ENCODE measurements at regions not wholly inside any gene's neighbourhood (a gene's known extent, or its start where the extent isn't known, plus 50 kb on each side); places are given as distances from the start of the nearest gene placed in this dataset.

GRCh38 chr4:85291226-85291625 lies 183.7 kb upstream of the ARHGAP24 start:
- no peak overlapping the region for H2AFZ ChIP-seq (ENCODE audit: low read length)
- Mint-ChIP-seq H3K36me3 (ENCODE audit: insufficient read depth in 1 of 3, low read depth in 3 of 3) (peaks cover 0 to 14% (median 0%) of the 10 kb centered on the region in 3 experiments; a peak in 3 of 7 replicates), H3K27ac (no peak overlapping the region), H3K4me3 (no peak overlapping the region), H3K27me3 (ENCODE audit: low read depth) (no peaks in the 10 kb centered on the region; the same call in 1 of the 2 replicates), H3K4me1 (no peaks in the 10 kb centered on the region), H3K9me3 (peaks cover 2 to 4% of the 10 kb centered on the region in 2 experiments; a peak in 2 of 5 replicates)
- H3K23me2 ChIP-seq (ENCODE audit: insufficient read length, low read depth, low read length, poor library complexity, severe bottlenecking) = no peaks in the 10 kb centered on the region
- WGBS (ENCODE audit: extremely low coverage, insufficient read length, low lambda C conversion rate) = no CpG with 5 or more reads among the region's 2 CpGs
- H3K4me2 ChIP-seq (ENCODE audit: insufficient read depth, insufficient read length, low read length) = no peak overlapping the region
- H2BK15ac ChIP-seq (ENCODE audit: low read depth, low read length) = no peak overlapping the region
- H2BK12ac ChIP-seq (ENCODE audit: insufficient read length, low read depth, low read length) = no peak overlapping the region
- H3K4ac ChIP-seq (ENCODE audit: low read depth, low read length) = no peak overlapping the region
- TF ChIP-seq, protein P1, sequence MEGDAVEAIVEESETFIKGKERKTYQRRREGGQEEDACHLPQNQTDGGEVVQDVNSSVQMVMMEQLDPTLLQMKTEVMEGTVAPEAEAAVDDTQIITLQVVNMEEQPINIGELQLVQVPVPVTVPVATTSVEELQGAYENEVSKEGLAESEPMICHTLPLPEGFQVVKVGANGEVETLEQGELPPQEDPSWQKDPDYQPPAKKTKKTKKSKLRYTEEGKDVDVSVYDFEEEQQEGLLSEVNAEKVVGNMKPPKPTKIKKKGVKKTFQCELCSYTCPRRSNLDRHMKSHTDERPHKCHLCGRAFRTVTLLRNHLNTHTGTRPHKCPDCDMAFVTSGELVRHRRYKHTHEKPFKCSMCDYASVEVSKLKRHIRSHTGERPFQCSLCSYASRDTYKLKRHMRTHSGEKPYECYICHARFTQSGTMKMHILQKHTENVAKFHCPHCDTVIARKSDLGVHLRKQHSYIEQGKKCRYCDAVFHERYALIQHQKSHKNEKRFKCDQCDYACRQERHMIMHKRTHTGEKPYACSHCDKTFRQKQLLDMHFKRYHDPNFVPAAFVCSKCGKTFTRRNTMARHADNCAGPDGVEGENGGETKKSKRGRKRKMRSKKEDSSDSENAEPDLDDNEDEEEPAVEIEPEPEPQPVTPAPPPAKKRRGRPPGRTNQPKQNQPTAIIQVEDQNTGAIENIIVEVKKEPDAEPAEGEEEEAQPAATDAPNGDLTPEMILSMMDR (conservative IDR thresholded peaks at IDR 0.05) = no peak
- H3K27ac ChIP-seq (ENCODE audit: insufficient read length, low read depth, low read length) = no peak overlapping the region
- H4K8ac ChIP-seq (replicated peaks; ENCODE audit: insufficient read length, low read depth, low read length) = no peak overlapping the region
- H3K23ac ChIP-seq (ENCODE audit: insufficient read length, low read depth, low read length) = no peak overlapping the region
- no peak overlapping the region for H4K91ac ChIP-seq (ENCODE audit: insufficient read length, low read depth, low read length)
- H3K4me1 ChIP-seq (ENCODE audit: insufficient read depth, low read length) = no peaks in the 10 kb centered on the region
- no peak overlapping the region for H3K14ac ChIP-seq (ENCODE audit: insufficient read depth, low read length)
- H3K79me2 ChIP-seq (ENCODE audit: insufficient read depth, low read length) = no peaks in the 10 kb centered on the region
- no peak overlapping the region for H2BK5ac ChIP-seq (ENCODE audit: insufficient read length, low read length)
- no peak overlapping the region for H2BK120ac ChIP-seq (ENCODE audit: low read depth, low read length, poor library complexity, severe bottlenecking)
- H3K79me1 ChIP-seq (ENCODE audit: insufficient read depth, low read depth, low read length, poor library complexity, severe bottlenecking) = no peaks in the 10 kb centered on the region
- H3K18ac ChIP-seq (ENCODE audit: insufficient read length, low read depth, low read length) = no peak overlapping the region
- no peak overlapping the region for H3T11ph ChIP-seq (ENCODE audit: low read length)
- H3K56ac ChIP-seq (ENCODE audit: insufficient read length, low read depth, low read length) = no peak overlapping the region
- no peaks in the 10 kb centered on the region for H3K27me3 ChIP-seq (ENCODE audit: insufficient read depth, low read length)
- H4K20me1 ChIP-seq (ENCODE audit: control insufficient read depth, insufficient read depth, insufficient read length) = no peaks in the 10 kb centered on the region
- no peaks in the 10 kb centered on the region for H3K9me3 ChIP-seq (ENCODE audit: control insufficient read depth, low read depth, low read length)
- H3K9ac ChIP-seq (ENCODE audit: extremely low read depth, insufficient read length, low read length) = no peak overlapping the region
- H2AK5ac ChIP-seq (ENCODE audit: insufficient read length, low read length) = no peak overlapping the region
- no peak overlapping the region for H4K5ac ChIP-seq (ENCODE audit: insufficient read length, low read depth, low read length)
- DNase-seq = no peak
- no peak overlapping the region for H2BK20ac ChIP-seq (ENCODE audit: low read depth, low read length, poor library complexity, severe bottlenecking)

Data from H9 (cell line).